HEK293 (cell line): ENCODE measurements at regions not wholly inside any gene's neighbourhood (a gene's known extent, or its start where the extent isn't known, plus 50 kb on each side); places are given as distances from the start of the nearest gene placed in this dataset.

Experiments used
- CTCF ChIP-seq: fragments of 450-650 bp; formaldehyde crosslinking; IDR thresholded peaks from 2 replicates; pipeline ENCODE4 v1.5.1; 2016; ENCODE audit warnings: missing biosample characterization, missing genetic modification characterization
- KLF10 ChIP-seq: fragments of 450-650 bp; IDR thresholded peaks from 2 replicates; pipeline ENCODE4 v1.5.1; 2018; ENCODE audit warnings: missing biosample characterization, mild to moderate bottlenecking, missing genetic modification characterization
- KLF8 ChIP-seq: fragments of 450-650 bp; formaldehyde crosslinking; IDR thresholded peaks from 2 replicates; pipeline ENCODE4 v1.5.1; 2016; ENCODE audit warnings: missing biosample characterization, missing genetic modification characterization
- MZF1 ChIP-seq: fragments of 450-650 bp; formaldehyde crosslinking; IDR thresholded peaks from 2 replicates; pipeline ENCODE4 v1.5.1; 2017; ENCODE audit warnings: missing biosample characterization, missing genetic modification characterization, borderline replicate concordance
- PRDM10 ChIP-seq: fragments of 450-650 bp; formaldehyde crosslinking; IDR thresholded peaks from 2 replicates; pipeline ENCODE4 v1.5.1; 2016; ENCODE audit warnings: missing biosample characterization, missing genetic modification characterization
- TCF7L2 ChIP-seq: IDR thresholded peaks from 2 replicates; pipeline ENCODE4 v1.6.1; 2011; ENCODE audit warnings: low read depth, mild to moderate bottlenecking, inconsistent platforms, low read length, moderate library complexity, borderline replicate concordance
- ZNF132 ChIP-seq: fragments of 450-650 bp; formaldehyde crosslinking; IDR thresholded peaks from 2 replicates; pipeline ENCODE4 v1.5.1; 2017; ENCODE audit warnings: missing biosample characterization, missing genetic modification characterization, borderline replicate concordance
- ZNF175 ChIP-seq: fragments of 450-650 bp; formaldehyde crosslinking; IDR thresholded peaks from 2 replicates; pipeline ENCODE4 v1.5.1; 2016; ENCODE audit warnings: missing biosample characterization, missing genetic modification characterization
- ZNF184 ChIP-seq: fragments of 450-650 bp; IDR thresholded peaks from 2 replicates; pipeline ENCODE4 v1.5.1; 2018; ENCODE audit warnings: missing biosample characterization, mild to moderate bottlenecking, missing genetic modification characterization
- ZNF274 ChIP-seq, 2 experiments: fragments of 200-500 bp in 1 of 2; fragments of 450-650 bp in 1 of 2; sonication (Bioruptor generic) in 1 of 2; formaldehyde crosslinking in 1 of 2; IDR thresholded peaks; 2 replicates each; pipeline versions ENCODE4 v1.5.1 to v1.6.1; 2014 to 2016; ENCODE audit warnings: borderline replicate concordance in 1 of 2, inconsistent platforms in 1 of 2, low read length in 1 of 2, missing biosample characterization in 1 of 2, missing genetic modification characterization in 1 of 2
- ZNF280D ChIP-seq: fragments of 450-650 bp; formaldehyde crosslinking; IDR thresholded peaks from 2 replicates; pipeline ENCODE4 v1.5.1; 2016; ENCODE audit warnings: missing biosample characterization, missing genetic modification characterization
- ZNF529 ChIP-seq: fragments of 450-650 bp; formaldehyde crosslinking; IDR thresholded peaks from 2 replicates; pipeline ENCODE4 v1.5.1; 2017; ENCODE audit warnings: missing genetic modification characterization, missing biosample characterization; ENCODE audit not compliant: insufficient replicate concordance
- ZNF776 ChIP-seq: fragments of 450-650 bp; formaldehyde crosslinking; IDR thresholded peaks from 2 replicates; pipeline ENCODE4 v1.5.0; 2017; ENCODE audit warnings: missing biosample characterization, missing genetic modification characterization, borderline replicate concordance

- TF ChIP-seq CTCF (tag by site-specific recombination), result no peak
- TF ChIP-seq ZNF132 (tag by site-specific recombination), result no peak
- TF ChIP-seq TCF7L2, result no peak
- TF ChIP-seq KLF10 (tag by site-specific recombination), result no peak
- no peak for TF ChIP-seq ZNF184
- TF ChIP-seq PRDM10 (tag by site-specific recombination), result no peak
- no peak for TF ChIP-seq ZNF280D (tag by site-specific recombination)
- no peak for TF ChIP-seq ZNF175
- TF ChIP-seq MZF1 (tag by site-specific recombination), result no peak
- no peak for TF ChIP-seq KLF8 (tag by site-specific recombination)
- TF ChIP-seq ZNF776 (tag by site-specific recombination), result no peak
- TF ChIP-seq ZNF274 (IDR thresholded peaks at IDR 0.05; ENCODE audit: low read length), result no peak
- TF ChIP-seq ZNF274 (tag by site-specific recombination; IDR thresholded peaks at IDR 0.05; ENCODE audit: borderline replicate concordance), result no peak
- TF ChIP-seq ZNF529 (tag by site-specific recombination), result no peak
Measured at GRCh38 chr5:158326256-158326655, 467.3 kb upstream of the CLINT1 start.
